OCI-LY1 (cell line): ENCODE measurements at regions not wholly inside any gene's neighbourhood (a gene's known extent, or its start where the extent isn't known, plus 50 kb on each side); places are given as distances from the start of the nearest gene placed in this dataset.

Experiments
- H2AFZ ChIP-seq: fragments of 200-600 bp; sonication (generic), shearing (Covaris generic); 2 replicates; pipeline ENCODE4 v1.6.0; 2014; ENCODE audit warnings: antibody characterized with exemption, mild to moderate bottlenecking, low read length
- H3F3A ChIP-seq: fragments of 200-600 bp; sonication (generic), shearing (Covaris generic); 2 replicates; pipeline ENCODE4 v1.6.0; 2014; ENCODE audit warnings: mild to moderate bottlenecking, antibody characterized with exemption, low read length, moderate library complexity; ENCODE audit not compliant: insufficient read depth
- H3K27ac ChIP-seq: fragments of 200-600 bp; sonication (generic); 2 replicates; pipeline ENCODE4 v1.5.1; 2014; ENCODE audit warnings: low read length, mixed run types, mild to moderate bottlenecking, low read depth; ENCODE audit not compliant: poor library complexity, severe bottlenecking
- H3K27me3 ChIP-seq: fragments of 200-600 bp; sonication (generic); 2 replicates; pipeline ENCODE4 v1.6.0; 2014; ENCODE audit warnings: antibody characterized with exemption, mild to moderate bottlenecking, low read length, moderate library complexity; ENCODE audit not compliant: insufficient read depth
- H3K36me3 ChIP-seq: fragments of 200-600 bp; sonication (generic); 2 replicates; pipeline ENCODE4 v1.6.1; 2014; ENCODE audit warnings: mild to moderate bottlenecking, antibody characterized with exemption, low read length, moderate library complexity, mixed read lengths; ENCODE audit not compliant: insufficient read depth
- H3K4me1 ChIP-seq: fragments of 200-600 bp; sonication (generic); 2 replicates; pipeline ENCODE4 v1.5.1; 2014; ENCODE audit warnings: mild to moderate bottlenecking, low read length, moderate library complexity; ENCODE audit not compliant: insufficient read depth, severe bottlenecking
- H3K4me2 ChIP-seq: fragments of 200-600 bp; sonication (generic), shearing (Covaris generic); 2 replicates; pipeline ENCODE4 v1.6.1; 2014; ENCODE audit warnings: low read length
- H3K4me3 ChIP-seq: fragments of 200-600 bp; sonication (generic); 2 replicates; pipeline ENCODE4 v1.5.1; 2014; ENCODE audit warnings: low read length, low read depth, mild to moderate bottlenecking, mixed read lengths; ENCODE audit not compliant: poor library complexity, severe bottlenecking
- H3K79me2 ChIP-seq: fragments of 200-600 bp; shearing (Covaris generic); 2 replicates; pipeline ENCODE4 v1.6.1; 2016; ENCODE audit warnings: mixed run types, low read length, mixed read lengths; ENCODE audit not compliant: insufficient read depth
- H3K9ac ChIP-seq: fragments of 200-600 bp; sonication (generic), shearing (Covaris generic); 2 replicates; pipeline ENCODE4 v1.6.1; 2014; ENCODE audit warnings: mild to moderate bottlenecking, low read length, mixed read lengths
- H3K9me2 ChIP-seq: fragments of 200-600 bp; sonication (generic), shearing (Covaris generic); 2 replicates; pipeline ENCODE4 v1.6.1; 2014; ENCODE audit warnings: low read depth, mild to moderate bottlenecking, low read length, mixed read lengths
- H3K9me3 ChIP-seq: fragments of 200-600 bp; shearing (Covaris generic); 2 replicates; pipeline ENCODE4 v1.6.1; 2014; ENCODE audit warnings: low read length, mixed read lengths
- H4K20me1 ChIP-seq: fragments of 200-600 bp; sonication (generic), shearing (Covaris generic); 2 replicates; pipeline ENCODE4 v1.6.0; 2016; ENCODE audit warnings: mild to moderate bottlenecking, low read length; ENCODE audit not compliant: insufficient read depth
- CTCF ChIP-seq: fragments of 200-600 bp; sonication (generic), shearing (Covaris generic); IDR thresholded peaks from 2 replicates; pipeline ENCODE4 v1.5.1; 2017; ENCODE audit warnings: mild to moderate bottlenecking, antibody characterized with exemption, low read length, moderate library complexity, mixed read lengths
- EZH2 ChIP-seq: fragments of 200-600 bp; sonication (generic), shearing (Covaris generic); IDR thresholded peaks from 2 replicates; pipeline ENCODE4 v1.8.0; 2017; ENCODE audit warnings: borderline replicate concordance, mixed run types, mild to moderate bottlenecking, antibody characterized with exemption, low read length, moderate library complexity, mixed read lengths

- no peak overlapping the region for H3K4me3 ChIP-seq
- no peaks in the 10 kb centered on the region for H3F3A ChIP-seq
- no peaks in the 10 kb centered on the region for H3K9me3 ChIP-seq
- no peak overlapping the region for H3K9ac ChIP-seq
- no peaks in the 10 kb centered on the region for H3K79me2 ChIP-seq
- H3K4me2 ChIP-seq: no peak overlapping the region
- no peaks in the 10 kb centered on the region for H3K27me3 ChIP-seq
- no peaks in the 10 kb centered on the region for H3K36me3 ChIP-seq
- no peaks in the 10 kb centered on the region for H3K9me2 ChIP-seq
- H3K4me1 ChIP-seq: no peaks in the 10 kb centered on the region
- H4K20me1 ChIP-seq: no peaks in the 10 kb centered on the region
- H3K27ac ChIP-seq: no peak overlapping the region
- TF ChIP-seq EZH2 (no peak), CTCF (no peak)
- no peak overlapping the region for H2AFZ ChIP-seq
Measured at GRCh38 chr17:55645361-55645760, 77.3 kb downstream of the TMEM100 start.

GRCh38 chr17:55644346-55644745, 78.3 kb downstream of the TMEM100 start:
- Histone ChIP-seq H3K4me3 (no peak overlapping the region), H3F3A (no peaks in the 10 kb centered on the region), H3K27ac (no peak overlapping the region), H3K36me3 (no peaks in the 10 kb centered on the region), H3K27me3 (no peaks in the 10 kb centered on the region), H3K4me2 (no peak overlapping the region), H3K4me1 (no peaks in the 10 kb centered on the region), H3K9me2 (no peaks in the 10 kb centered on the region), H3K79me2 (no peaks in the 10 kb centered on the region), H3K9me3 (no peaks in the 10 kb centered on the region), H4K20me1 (no peaks in the 10 kb centered on the region), H3K9ac (no peak overlapping the region), H2AFZ (no peak overlapping the region)
- TF ChIP-seq CTCF (no peak), EZH2 (no peak)

- no peak overlapping the region for H3K27ac ChIP-seq
- H2AFZ ChIP-seq: no peak overlapping the region
- H3K79me2 ChIP-seq: no peaks in the 10 kb centered on the region
- no peaks in the 10 kb centered on the region for H3F3A ChIP-seq
- no peak overlapping the region for H3K4me3 ChIP-seq
- no peak overlapping the region for H3K9ac ChIP-seq
- H4K20me1 ChIP-seq: no peaks in the 10 kb centered on the region
- no peaks in the 10 kb centered on the region for H3K4me1 ChIP-seq
- H3K36me3 ChIP-seq: no peaks in the 10 kb centered on the region
- no peak overlapping the region for H3K4me2 ChIP-seq
- no peaks in the 10 kb centered on the region for H3K9me2 ChIP-seq
- TF ChIP-seq EZH2: no peak
- no peak for TF ChIP-seq CTCF
- no peaks in the 10 kb centered on the region for H3K9me3 ChIP-seq
- no peaks in the 10 kb centered on the region for H3K27me3 ChIP-seq
Measured at GRCh38 chr17:55642741-55643140, 79.9 kb downstream of the TMEM100 start.
